Adrenal gland (tissue), 5 donors: ENCODE measurements at regions not wholly inside any gene's neighbourhood (a gene's known extent, or its start where the extent isn't known, plus 50 kb on each side); places are given as distances from the start of the nearest gene placed in this dataset.
"Not testable (repeated sequence)": the region's sequence is repeated elsewhere in the genome, so short reads cannot be mapped to it uniquely, and the experiment has no call there.

ENCODE experiments used
- POLR2A ChIP-seq, 2 donors: fragments of 450-650 bp; IDR thresholded peaks; one replicate each; pipeline ENCODE4 v1.6.1; 2017; ENCODE audit warnings: antibody characterized with exemption in 2 of 2, mild to moderate bottlenecking in 2 of 2, moderate library complexity in 1 of 2
- TF ChIP-seq, protein P1 (sequence below), 6 experiments: fragments of 450-650 bp in 4 of 6; fragments of 200-600 bp in 2 of 6; sonication (generic) in 1 of 6; IDR thresholded peaks; 1 replicate in 5 of 6; 2 replicates in 1 of 6; pipeline versions ENCODE4 v1.5.1 to v1.8.0; 2016 to 2021; ENCODE audit warnings: antibody characterized with exemption in 6 of 6, mild to moderate bottlenecking in 2 of 6, moderate library complexity in 1 of 6
- donor health status: DM: no; HTN: no; CAD: no.

DNA sequence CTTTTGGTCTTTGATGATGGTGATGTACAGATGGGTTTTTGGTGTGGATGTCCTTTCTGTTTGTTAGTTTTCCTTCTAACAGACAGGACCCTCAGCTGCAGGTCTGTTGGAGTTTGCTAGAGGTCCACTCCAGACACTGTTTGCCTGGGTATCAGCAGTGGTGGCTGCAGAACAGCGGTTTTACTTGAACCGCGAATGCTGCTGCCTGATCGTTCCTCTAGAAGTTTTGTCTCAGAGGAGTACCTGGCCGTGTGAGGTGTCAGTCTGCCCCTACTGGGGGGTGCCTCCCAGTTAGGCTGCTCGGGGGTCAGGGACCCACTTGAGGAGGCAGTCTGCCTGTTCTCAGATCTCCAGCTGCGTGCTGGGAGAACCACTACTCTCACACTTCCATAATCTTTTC lies 125.0 kb downstream of the GOLGA6L6 start:
- TF ChIP-seq, protein P1, sequence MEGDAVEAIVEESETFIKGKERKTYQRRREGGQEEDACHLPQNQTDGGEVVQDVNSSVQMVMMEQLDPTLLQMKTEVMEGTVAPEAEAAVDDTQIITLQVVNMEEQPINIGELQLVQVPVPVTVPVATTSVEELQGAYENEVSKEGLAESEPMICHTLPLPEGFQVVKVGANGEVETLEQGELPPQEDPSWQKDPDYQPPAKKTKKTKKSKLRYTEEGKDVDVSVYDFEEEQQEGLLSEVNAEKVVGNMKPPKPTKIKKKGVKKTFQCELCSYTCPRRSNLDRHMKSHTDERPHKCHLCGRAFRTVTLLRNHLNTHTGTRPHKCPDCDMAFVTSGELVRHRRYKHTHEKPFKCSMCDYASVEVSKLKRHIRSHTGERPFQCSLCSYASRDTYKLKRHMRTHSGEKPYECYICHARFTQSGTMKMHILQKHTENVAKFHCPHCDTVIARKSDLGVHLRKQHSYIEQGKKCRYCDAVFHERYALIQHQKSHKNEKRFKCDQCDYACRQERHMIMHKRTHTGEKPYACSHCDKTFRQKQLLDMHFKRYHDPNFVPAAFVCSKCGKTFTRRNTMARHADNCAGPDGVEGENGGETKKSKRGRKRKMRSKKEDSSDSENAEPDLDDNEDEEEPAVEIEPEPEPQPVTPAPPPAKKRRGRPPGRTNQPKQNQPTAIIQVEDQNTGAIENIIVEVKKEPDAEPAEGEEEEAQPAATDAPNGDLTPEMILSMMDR (IDR thresholded peaks at IDR 0.05) = not testable (repeated sequence)
- TF ChIP-seq POLR2A (IDR thresholded peaks at IDR 0.05) = not testable (repeated sequence)
